ENCODE measurements at regions not wholly inside any gene's neighbourhood (a gene's known extent, or its start where the extent isn't known, plus 50 kb on each side); places are given as distances from the start of the nearest gene placed in this dataset.

- no peak for DNase-seq
These were observed 272.4 kb downstream of the IRF8 start for GRCh38 chr16:86171329-86171728.

- DNase-seq = no peak
These were observed 276.9 kb downstream of the IRF8 start for GRCh38 chr16:86175816-86176215.

- DNase-seq = no peak
These were observed 277.5 kb downstream of the IRF8 start for GRCh38 chr16:86176462-86176861.

GRCh38 chr16:86180244-86180643 lies 281.3 kb downstream of the IRF8 start:
- DNase-seq = no peak

- DNase-seq = no peak
These were observed 281.8 kb downstream of the IRF8 start for GRCh38 chr16:86180780-86181179.

- no peak for DNase-seq
These were observed 282.6 kb downstream of the IRF8 start for GRCh38 chr16:86181526-86181925.

GRCh38 chr16:86184185-86184584 lies 285.2 kb downstream of the IRF8 start:
- no peak for DNase-seq

GRCh38 chr16:86185089-86185488 lies 286.1 kb downstream of the IRF8 start:
- no peak for DNase-seq

GRCh38 chr16:86186313-86186712 lies 287.4 kb downstream of the IRF8 start:
- DNase-seq = no peak

GRCh38 chr16:86189934-86190333 lies 291.0 kb downstream of the IRF8 start:
- DNase-seq = no peak

- no peak for DNase-seq
These were observed 292.7 kb downstream of the IRF8 start for GRCh38 chr16:86191663-86192062.

GRCh38 chr16:86193528-86194193 lies 294.7 kb downstream of the IRF8 start:
- no peak for DNase-seq

GRCh38 chr16:86195863-86196630 lies 297.1 kb downstream of the IRF8 start:
- DNase-seq = no peak

- no peak for DNase-seq
These were observed 297.9 kb downstream of the IRF8 start for GRCh38 chr16:86196687-86197391.

- no peak for DNase-seq
These were observed 299.5 kb downstream of the IRF8 start for GRCh38 chr16:86198206-86199118.

GRCh38 chr16:86199182-86199581 lies 300.2 kb downstream of the IRF8 start:
- no peak for DNase-seq

GRCh38 chr16:86199871-86200695 lies 301.1 kb downstream of the IRF8 start:
- DNase-seq = no peak

- DNase-seq = no peak
These were observed 301.8 kb downstream of the IRF8 start for GRCh38 chr16:86200722-86201121.

- no peak for DNase-seq
These were observed 302.8 kb downstream of the IRF8 start for GRCh38 chr16:86201746-86202145.

GRCh38 chr16:86202267-86202666 lies 303.3 kb downstream of the IRF8 start:
- no peak for DNase-seq

GRCh38 chr16:86202760-86203426 lies 303.9 kb downstream of the IRF8 start:
- no peak for DNase-seq
